GM12878 (cell line): ENCODE measurements at regions not wholly inside any gene's neighbourhood (a gene's known extent, or its start where the extent isn't known, plus 50 kb on each side); places are given as distances from the start of the nearest gene placed in this dataset.

ENCODE experiments used
- ATAC-seq: fragments of 200-7000 bp; cut with Tn5 transposase; 3 replicates; pipeline ENCODE4 v1.9.1; 2020; ENCODE audit warnings: mild to moderate bottlenecking, moderate library complexity
- BruUV-seq: library from RNA; stranded (reverse); fragments of 400-500 nt; replicated peaks from 2 replicates; lab custom pipeline; 2021; lab: Mats Ljungman, UMichigan
- CTCF ChIA-PET: fragments of 300-600 bp; sonication (Branson Sonifier 250); formaldehyde crosslinking; extraction: SDS; loops from one replicate; lab custom pipeline; 2021; ENCODE audit warnings: inconsistent platforms; lab: Yijun Ruan, JAX
- POLR2A ChIA-PET: fragments of 350-600 bp; formaldehyde crosslinking; extraction: SDS; loops from one replicate; lab custom pipeline; 2021; ENCODE audit warnings: inconsistent platforms; lab: Charles Lee
- RAD21 ChIA-PET: fragments of 300-600 bp; sonication (Branson Sonifier 250); formaldehyde crosslinking; loops from one replicate; lab custom pipeline; 2023; ENCODE audit warnings: antibody characterized with exemption; ENCODE audit not compliant: unreplicated experiment; lab: Charles Lee
- SMC1A ChIA-PET: fragments of 300-600 bp; sonication (Branson Sonifier 250); formaldehyde crosslinking; loops from one replicate; lab custom pipeline; 2023; ENCODE audit not compliant: unreplicated experiment, uncharacterized antibody; lab: Charles Lee
- DNase-seq: peaks from one replicate; pipeline ENCODE4 v3.0.0-alpha.2; 2011; ENCODE audit warnings: low read depth, low spot score
- FAIRE-seq: peaks from 3 replicates; lab custom pipeline; 2011; peaks lifted over from hg19 to GRCh38; lab: Jason Lieb, UNC
- H2AFZ ChIP-seq: 2 replicates; pipeline ENCODE4 v1.6.0; 2011; ENCODE audit warnings: low read depth, low read length, control low read depth; ENCODE audit not compliant: control insufficient read depth
- H3K27ac ChIP-seq: 2 replicates; pipeline ENCODE4 v1.5.1; 2011; ENCODE audit warnings: control low read depth; ENCODE audit not compliant: control insufficient read depth, insufficient read depth
- H3K27me3 ChIP-seq, 2 experiments: replicated peaks in 1 of 2; 2 replicates each; pipeline versions ENCODE4 v1.6.0 to v1.6.1; 2011; ENCODE audit warnings: low read length in 1 of 2; ENCODE audit not compliant: control insufficient read depth in 2 of 2, insufficient read depth in 2 of 2
- H3K36me3 ChIP-seq, 2 experiments: 2 replicates each; pipeline ENCODE4 v1.5.1; 2011; ENCODE audit warnings: low read length in 1 of 2; ENCODE audit not compliant: control insufficient read depth in 2 of 2, insufficient read depth in 2 of 2
- H3K4me1 ChIP-seq: 2 replicates; pipeline ENCODE4 v1.6.1; 2011; ENCODE audit warnings: mild to moderate bottlenecking, low read length, moderate library complexity, mixed read lengths; ENCODE audit not compliant: control insufficient read depth, insufficient read depth
- H3K4me2 ChIP-seq: 2 replicates; pipeline ENCODE4 v1.6.0; 2011; ENCODE audit warnings: control low read depth; ENCODE audit not compliant: control insufficient read depth, insufficient read depth
- H3K4me3 ChIP-seq: fragments of 200-600 bp; sonication (generic); 2 replicates; pipeline ENCODE4 v1.5.1; 2016
- H3K79me2 ChIP-seq: 2 replicates; pipeline ENCODE4 v1.6.0; 2011; ENCODE audit warnings: low read length; ENCODE audit not compliant: control insufficient read depth, insufficient read depth
- H3K9ac ChIP-seq: 2 replicates; pipeline ENCODE4 v1.8.0; 2011; ENCODE audit warnings: low read length, control low read depth, mixed read lengths; ENCODE audit not compliant: control insufficient read depth, insufficient read depth
- H3K9me3 ChIP-seq: replicated peaks from 3 replicates; pipeline ENCODE4 v1.5.1; 2011; ENCODE audit warnings: mild to moderate bottlenecking, low read length; ENCODE audit not compliant: control insufficient read depth, insufficient read depth
- H4K20me1 ChIP-seq: 2 replicates; pipeline ENCODE4 v1.6.0; 2011; ENCODE audit not compliant: control insufficient read depth, insufficient read depth
- CHD4 ChIP-seq: fragments of 200-600 bp; sonication (generic); IDR thresholded peaks from 2 replicates; pipeline ENCODE4 v1.6.1; 2016; ENCODE audit warnings: mild to moderate bottlenecking
- GABPA ChIP-seq: IDR thresholded peaks from 2 replicates; pipeline ENCODE4 v1.6.1; 2014; ENCODE audit warnings: antibody characterized with exemption, low read depth, mild to moderate bottlenecking, inconsistent platforms
- IRF5 ChIP-seq: fragments of 450-650 bp; IDR thresholded peaks from 2 replicates; pipeline ENCODE4 v1.6.1; 2017; ENCODE audit warnings: borderline replicate concordance
- MLLT1 ChIP-seq: fragments of 450-650 bp; IDR thresholded peaks from 2 replicates; pipeline ENCODE4 v1.6.1; 2016; ENCODE audit warnings: mild to moderate bottlenecking
- MTA2 ChIP-seq: fragments of 450-650 bp; IDR thresholded peaks from 2 replicates; pipeline ENCODE4 v1.6.1; 2016; ENCODE audit warnings: low read depth, mild to moderate bottlenecking, moderate library complexity
- NR2F1 ChIP-seq: fragments of 450-650 bp; conservative IDR thresholded peaks from 2 replicates; pipeline ENCODE4 v1.6.1; 2017; ENCODE audit warnings: mild to moderate bottlenecking
- PML ChIP-seq: IDR thresholded peaks from 2 replicates; pipeline ENCODE4 v1.6.1; 2012; ENCODE audit warnings: low read length, inconsistent platforms
- RAD21 ChIP-seq: IDR thresholded peaks from 2 replicates; pipeline ENCODE4 v1.6.1; 2011; ENCODE audit warnings: mild to moderate bottlenecking, low read depth, low read length, moderate library complexity; ENCODE audit not compliant: insufficient read depth
- SRF ChIP-seq, 2 experiments: IDR thresholded peaks; 2 replicates each; pipeline ENCODE4 v1.6.1; 2011; ENCODE audit warnings: low read depth in 2 of 2, low read length in 2 of 2, mild to moderate bottlenecking in 1 of 2, moderate library complexity in 1 of 2
- STAT1 ChIP-seq: fragments of 450-650 bp; conservative IDR thresholded peaks from 2 replicates; pipeline ENCODE4 v1.6.1; 2014; ENCODE audit warnings: antibody characterized with exemption, mild to moderate bottlenecking
- TAF1 ChIP-seq: IDR thresholded peaks from 2 replicates; pipeline ENCODE4 v1.6.1; 2011; ENCODE audit warnings: mild to moderate bottlenecking, low read depth, low read length, borderline replicate concordance
- WGBS: methylation state at CpG from one replicate; pipeline ENCODE4 v1.1.6; 2016; ENCODE audit warnings: low lambda C conversion rate; ENCODE audit not compliant: insufficient replicate concordance, insufficient coverage; ENCODE audit errors: missing lambda C conversion rate; 5-methylcytosine and 5-hydroxymethylcytosine counted together
- in situ Hi-C: fragments of 300-500 bp; cut with MboI; formaldehyde crosslinking; loops from 9 replicates; pipeline ENCODE4 v1.14.3; 2018; ENCODE audit warnings: mixed read lengths
- intact Hi-C: fragments of 100-400 bp; cut with micrococcal nuclease; formaldehyde crosslinking; loops from one replicate; pipeline ENCODE4 v1.14.2; 2022; ENCODE audit not compliant: unreplicated experiment

GRCh38 chr5:171695804-171696203 is 89.8 kb upstream of the SMIM23 start:
- Histone ChIP-seq H3K9me3 (no peaks in the 10 kb centered on the region), H4K20me1 (no peaks in the 10 kb centered on the region), H3K36me3 (no peaks in the 10 kb centered on the region), H3K4me2 (no peak overlapping the region), H3K4me3 (no peak overlapping the region), H3K9ac (no peak overlapping the region), H2AFZ (no peak overlapping the region), H3K27ac (no peak overlapping the region), H3K27me3 (peaks cover 0 to 2% of the 10 kb centered on the region in 2 experiments; a peak in 1 of 4 replicates), H3K79me2 (no peaks in the 10 kb centered on the region)
- no peak for FAIRE-seq
- ChIA-PET SMC1A (no interaction called here), CTCF (no interaction called here), POLR2A (no interaction called here), RAD21 (no interaction called here)
- WGBS: 0% methylated on average over 2 of the region's 2 CpGs
- no peak for ATAC-seq
- in situ Hi-C loops: no loop called here
- DNase-seq: no peak
- intact Hi-C loops: no loop called here
- no peak for TF ChIP-seq SRF (IDR thresholded peaks at IDR 0.05; ENCODE audit: low read depth in 2 of 2, low read length in 2 of 2)
- no peak for TF ChIP-seq CHD4
- no peak for TF ChIP-seq TAF1
- TF ChIP-seq IRF5: no peak
- TF ChIP-seq GABPA: no peak
- TF ChIP-seq PML: no peak
- TF ChIP-seq NR2F1: no peak
- TF ChIP-seq MTA2: no peak
- TF ChIP-seq RAD21: no peak
- TF ChIP-seq MLLT1: no peak
- TF ChIP-seq STAT1: no peak
- TF ChIP-seq, all 136 proteins: peak for 0
- BruUV-seq: no TSS peak
- H3K4me1 ChIP-seq: no peaks in the 10 kb centered on the region
